Mammary epithelial cell (primary cell): ENCODE measurements at regions not wholly inside any gene's neighbourhood (a gene's known extent, or its start where the extent isn't known, plus 50 kb on each side); places are given as distances from the start of the nearest gene placed in this dataset.
"Not testable (repeated sequence)": the region's sequence is repeated elsewhere in the genome, so short reads cannot be mapped to it uniquely, and the experiment has no call there.

Source experiments
- CTCF ChIP-seq, 2 donors: IDR thresholded peaks in 1 of 2; conservative IDR thresholded peaks in 1 of 2; 2 replicates each; pipeline ENCODE4 v1.5.1; 2011 to 2012; ENCODE audit warnings: inconsistent platforms in 2 of 2, low read length in 2 of 2, mild to moderate bottlenecking in 2 of 2, control low read depth in 1 of 2, low read depth in 1 of 2; ENCODE audit not compliant: insufficient read depth in 1 of 2; ENCODE audit errors: extremely low read depth in 1 of 2
- EZH2 ChIP-seq: IDR thresholded peaks from 2 replicates; pipeline ENCODE4 v1.6.1; 2012; ENCODE audit warnings: low read length, inconsistent platforms, borderline replicate concordance

GRCh38 chr13:18963684-18964083 is 217.9 kb downstream of the TUBA3C start:
- not testable (repeated sequence) for TF ChIP-seq CTCF (conservative IDR thresholded peaks at IDR 0.05 in 1 of 2, IDR thresholded peaks at IDR 0.05 in 1 of 2; ENCODE audit: extremely low read depth in 1 of 2, insufficient read depth in 1 of 2, low read depth in 1 of 2, low read length in 2 of 2); EZH2
